ENCODE measurements at regions not wholly inside any gene's neighbourhood (a gene's known extent, or its start where the extent isn't known, plus 50 kb on each side); places are given as distances from the start of the nearest gene placed in this dataset.

GRCh38 chr15:98405013-98405412 is 243.3 kb upstream of the IGF1R start:
- ChIA-PET POLR2A (no interaction called here), CTCF (ENCODE audit: unreplicated experiment) (no interaction called here)
- intact Hi-C loops (cut with micrococcal nuclease; ENCODE audit: unreplicated experiment): no loop called here
- H3K27ac ChIP-seq (ENCODE audit: low read depth, low read length, poor library complexity, severe bottlenecking): no peak overlapping the region
- no peaks in the 10 kb centered on the region for H3K9me3 ChIP-seq (ENCODE audit: low read length)
- TF ChIP-seq CTCF (conservative IDR thresholded peaks at IDR 0.05; ENCODE audit: low read length): no peak
- no peak for TF ChIP-seq EZH2phosphoT487 (IDR thresholded peaks at IDR 0.05; ENCODE audit: borderline replicate concordance, low read depth, low read length)
- H4K20me1 ChIP-seq (ENCODE audit: insufficient read depth, low read length): no peaks in the 10 kb centered on the region
- BruUV-seq (replicated peaks): no TSS peak
- no peak overlapping the region for H3K4me3 ChIP-seq (ENCODE audit: low read depth, low read length, poor library complexity, severe bottlenecking)
- no peaks in the 10 kb centered on the region for H3K4me1 ChIP-seq (ENCODE audit: insufficient read depth, low read length, poor library complexity, severe bottlenecking)
- DNase-seq (ENCODE audit: low spot score): no peak
- no peaks in the 10 kb centered on the region for H3K36me3 ChIP-seq (ENCODE audit: insufficient read depth, low read length)
- no peak overlapping the region for H2AFZ ChIP-seq (ENCODE audit: low read length)
- no peaks in the 10 kb centered on the region for H3K79me2 ChIP-seq (ENCODE audit: insufficient read depth, low read depth, low read length)
- no peaks in the 10 kb centered on the region for H3K9me2 ChIP-seq (ENCODE audit: insufficient read depth, low read length)
- H3K4me2 ChIP-seq (ENCODE audit: low read length): no peak overlapping the region

- H3K27ac ChIP-seq (ENCODE audit: low read depth, low read length, poor library complexity, severe bottlenecking): no peak overlapping the region
- no peaks in the 10 kb centered on the region for H3K9me2 ChIP-seq (ENCODE audit: insufficient read depth, low read length)
- TF ChIP-seq EZH2phosphoT487 (IDR thresholded peaks at IDR 0.05; ENCODE audit: borderline replicate concordance, low read depth, low read length) (no peak), CTCF (conservative IDR thresholded peaks at IDR 0.05; ENCODE audit: low read length) (no peak)
- H3K4me3 ChIP-seq (ENCODE audit: low read depth, low read length, poor library complexity, severe bottlenecking): no peak overlapping the region
- no peaks in the 10 kb centered on the region for H3K36me3 ChIP-seq (ENCODE audit: insufficient read depth, low read length)
- no peak for DNase-seq (ENCODE audit: low spot score)
- no peaks in the 10 kb centered on the region for H3K79me2 ChIP-seq (ENCODE audit: insufficient read depth, low read depth, low read length)
- H4K20me1 ChIP-seq (ENCODE audit: insufficient read depth, low read length): no peaks in the 10 kb centered on the region
- no peak overlapping the region for H2AFZ ChIP-seq (ENCODE audit: low read length)
- CTCF ChIA-PET (ENCODE audit: unreplicated experiment): no interaction called here
- no TSS peak for BruUV-seq (replicated peaks)
- no peaks in the 10 kb centered on the region for H3K4me1 ChIP-seq (ENCODE audit: insufficient read depth, low read length, poor library complexity, severe bottlenecking)
- intact Hi-C loops (cut with micrococcal nuclease; ENCODE audit: unreplicated experiment): no loop called here
- POLR2A ChIA-PET: interaction anchor here (0.6 kb wide), 1 partner anchor 94 kb away, joined by 3 read pairs; no protein-coding TSS in a partner anchor
- no peaks in the 10 kb centered on the region for H3K9me3 ChIP-seq (ENCODE audit: low read length)
- no peak overlapping the region for H3K4me2 ChIP-seq (ENCODE audit: low read length)
Measured at GRCh38 chr15:98408231-98408630, 240.1 kb upstream of the IGF1R start.

GRCh38 chr15:98410328-98410727 is 238.0 kb upstream of the IGF1R start:
- Histone ChIP-seq H3K79me2 (ENCODE audit: insufficient read depth, low read depth, low read length) (no peaks in the 10 kb centered on the region), H3K27ac (ENCODE audit: low read depth, low read length, poor library complexity, severe bottlenecking) (no peak overlapping the region), H2AFZ (ENCODE audit: low read length) (no peak overlapping the region), H3K9me3 (ENCODE audit: low read length) (no peaks in the 10 kb centered on the region), H3K9me2 (ENCODE audit: insufficient read depth, low read length) (no peaks in the 10 kb centered on the region), H3K36me3 (ENCODE audit: insufficient read depth, low read length) (no peaks in the 10 kb centered on the region), H3K4me1 (ENCODE audit: insufficient read depth, low read length, poor library complexity, severe bottlenecking) (no peaks in the 10 kb centered on the region), H3K4me3 (ENCODE audit: low read depth, low read length, poor library complexity, severe bottlenecking) (no peak overlapping the region), H3K4me2 (ENCODE audit: low read length) (no peak overlapping the region), H4K20me1 (ENCODE audit: insufficient read depth, low read length) (no peaks in the 10 kb centered on the region)
- POLR2A ChIA-PET: no interaction called here
- intact Hi-C loops (cut with micrococcal nuclease; ENCODE audit: unreplicated experiment): no loop called here
- TF ChIP-seq CTCF (conservative IDR thresholded peaks at IDR 0.05; ENCODE audit: low read length): no peak
- no peak for TF ChIP-seq EZH2phosphoT487 (IDR thresholded peaks at IDR 0.05; ENCODE audit: borderline replicate concordance, low read depth, low read length)
- BruUV-seq (replicated peaks): no TSS peak
- DNase-seq (ENCODE audit: low spot score): no peak
- CTCF ChIA-PET (ENCODE audit: unreplicated experiment): no interaction called here
